ENCODE measurements at regions not wholly inside any gene's neighbourhood (a gene's known extent, or its start where the extent isn't known, plus 50 kb on each side); places are given as distances from the start of the nearest gene placed in this dataset.

DNA sequence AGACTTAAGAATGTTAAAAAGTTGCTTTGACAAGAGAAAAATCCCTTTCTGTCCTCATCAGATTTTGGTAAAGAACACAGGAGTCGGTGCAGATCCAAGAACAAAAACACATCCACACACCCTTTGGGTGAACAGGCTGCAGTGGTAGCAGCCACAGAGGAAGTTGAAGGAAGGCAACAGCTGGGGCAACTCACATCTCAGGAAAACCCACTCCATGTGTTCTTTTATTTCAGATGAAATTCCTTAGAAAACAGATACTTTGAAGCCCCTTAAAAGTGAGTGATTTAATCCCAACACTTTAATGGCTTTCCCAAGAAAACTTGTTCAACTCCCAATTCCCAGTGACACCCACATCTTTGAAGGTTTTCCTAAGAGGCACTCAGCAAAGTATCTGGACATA lies 271.3 kb downstream of the ICOS start:
- Histone ChIP-seq H4K20me1 (ENCODE audit: insufficient read depth, low read depth, low read length) (no peaks in the 10 kb centered on the region), H3K9me3 (ENCODE audit: low read length) (no peaks in the 10 kb centered on the region), H3K27ac (ENCODE audit: low read length) (no peak overlapping the region), H3K79me2 (ENCODE audit: low read length) (no peaks in the 10 kb centered on the region), H3K9ac (ENCODE audit: low read length) (no peak overlapping the region), H3K4me2 (ENCODE audit: low read depth, low read length, poor library complexity, severe bottlenecking) (no peak overlapping the region), H3K9me2 (replicated peaks; ENCODE audit: insufficient read depth, low read length) (no peaks in the 10 kb centered on the region), H3K4me3 (ENCODE audit: low read length) (no peak overlapping the region), H3K27me3 (ENCODE audit: low read length) (no peaks in the 10 kb centered on the region), H3K36me3 (ENCODE audit: insufficient read depth, low read length) (no peaks in the 10 kb centered on the region), H2AFZ (ENCODE audit: low read length) (no peak overlapping the region), H3K4me1 (ENCODE audit: low read length) (no peaks in the 10 kb centered on the region)
- DNase-seq, result no peak

DNA sequence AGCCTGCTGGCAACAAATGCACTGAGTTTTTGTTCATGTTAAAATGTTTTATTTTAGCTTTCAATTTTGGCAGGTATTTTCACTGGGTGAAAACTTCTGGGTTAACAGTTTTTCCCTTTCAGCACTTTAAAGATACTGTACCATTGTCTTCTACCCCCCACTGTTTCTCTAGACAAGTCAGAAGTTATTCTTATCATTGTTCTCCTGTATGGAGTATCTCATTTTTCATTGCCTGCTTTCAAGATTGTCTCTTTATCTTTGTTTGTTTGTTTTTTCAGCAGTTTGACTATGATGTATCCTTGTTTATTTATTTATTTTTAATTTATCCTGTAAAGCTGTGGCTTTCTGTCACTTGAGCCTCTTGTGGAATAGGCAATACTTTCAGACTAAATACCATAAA lies 277.0 kb downstream of the ICOS start:
- H3K9ac ChIP-seq (ENCODE audit: low read length), result no peak overlapping the region
- no peak overlapping the region for H3K4me3 ChIP-seq (ENCODE audit: low read length)
- no peaks in the 10 kb centered on the region for H3K36me3 ChIP-seq (ENCODE audit: insufficient read depth, low read length)
- H4K20me1 ChIP-seq (ENCODE audit: insufficient read depth, low read depth, low read length), result no peaks in the 10 kb centered on the region
- H3K9me3 ChIP-seq (ENCODE audit: low read length), result no peaks in the 10 kb centered on the region
- H3K9me2 ChIP-seq (replicated peaks; ENCODE audit: insufficient read depth, low read length), result no peaks in the 10 kb centered on the region
- H3K27me3 ChIP-seq (ENCODE audit: low read length), result no peaks in the 10 kb centered on the region
- H3K79me2 ChIP-seq (ENCODE audit: low read length), result no peaks in the 10 kb centered on the region
- H3K4me1 ChIP-seq (ENCODE audit: low read length), result no peaks in the 10 kb centered on the region
- no peak overlapping the region for H3K4me2 ChIP-seq (ENCODE audit: low read depth, low read length, poor library complexity, severe bottlenecking)
- no peak overlapping the region for H2AFZ ChIP-seq (ENCODE audit: low read length)
- no peak overlapping the region for H3K27ac ChIP-seq (ENCODE audit: low read length)
- no peak for DNase-seq

DNA sequence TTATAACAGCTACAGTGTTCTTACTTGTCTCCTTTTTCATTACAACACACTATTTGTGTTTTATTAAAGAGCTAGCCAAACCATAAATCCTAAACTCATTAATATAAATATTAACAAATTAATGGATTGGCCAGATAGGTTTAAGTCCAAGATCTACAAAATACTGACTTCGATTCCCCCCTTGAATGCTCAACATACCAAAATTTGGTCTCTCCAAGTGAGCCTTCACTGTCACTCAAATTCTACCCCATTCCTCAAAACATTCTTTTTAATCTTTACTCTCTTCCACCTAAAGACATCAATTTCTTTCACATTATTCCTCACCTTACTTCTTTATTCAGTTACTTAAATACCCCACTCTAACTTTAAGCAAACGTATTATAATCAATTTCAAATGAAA lies 281.5 kb downstream of the ICOS start:
- Histone ChIP-seq H3K9me2 (replicated peaks; ENCODE audit: insufficient read depth, low read length) (no peaks in the 10 kb centered on the region), H3K4me2 (ENCODE audit: low read depth, low read length, poor library complexity, severe bottlenecking) (no peak overlapping the region), H2AFZ (ENCODE audit: low read length) (no peak overlapping the region), H3K79me2 (ENCODE audit: low read length) (no peaks in the 10 kb centered on the region), H3K9ac (ENCODE audit: low read length) (no peak overlapping the region), H3K4me3 (ENCODE audit: low read length) (no peak overlapping the region), H3K9me3 (ENCODE audit: low read length) (no peaks in the 10 kb centered on the region), H3K27me3 (ENCODE audit: low read length) (no peaks in the 10 kb centered on the region), H3K4me1 (ENCODE audit: low read length) (no peaks in the 10 kb centered on the region), H4K20me1 (ENCODE audit: insufficient read depth, low read depth, low read length) (no peaks in the 10 kb centered on the region), H3K27ac (ENCODE audit: low read length) (no peak overlapping the region), H3K36me3 (ENCODE audit: insufficient read depth, low read length) (no peaks in the 10 kb centered on the region)
- DNase-seq, result no peak

DNA sequence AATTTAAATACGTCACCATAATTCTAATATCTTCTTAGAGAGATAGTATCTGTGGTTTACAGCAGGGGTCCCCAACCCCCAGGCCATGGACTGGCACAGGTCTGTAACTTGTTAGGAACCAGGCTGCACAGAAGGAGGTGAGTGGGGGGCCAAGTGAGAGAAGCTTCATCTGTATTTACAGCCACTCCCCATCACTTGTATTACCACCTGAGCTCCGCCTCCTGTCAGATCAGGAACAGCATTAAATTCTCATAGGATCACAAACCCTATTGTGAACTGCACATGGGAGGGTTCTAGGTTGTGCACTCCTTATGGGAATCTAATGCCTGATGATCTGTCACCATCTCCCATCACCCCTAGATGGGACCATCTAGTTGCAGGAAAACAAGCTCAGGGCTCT lies 282.6 kb downstream of the ICOS start:
- Histone ChIP-seq H3K36me3 (ENCODE audit: insufficient read depth, low read length) (no peaks in the 10 kb centered on the region), H3K9me2 (replicated peaks; ENCODE audit: insufficient read depth, low read length) (no peaks in the 10 kb centered on the region), H3K9ac (ENCODE audit: low read length) (no peak overlapping the region), H2AFZ (ENCODE audit: low read length) (no peak overlapping the region), H3K4me2 (ENCODE audit: low read depth, low read length, poor library complexity, severe bottlenecking) (no peak overlapping the region), H3K27ac (ENCODE audit: low read length) (no peak overlapping the region), H3K9me3 (ENCODE audit: low read length) (no peaks in the 10 kb centered on the region), H4K20me1 (ENCODE audit: insufficient read depth, low read depth, low read length) (no peaks in the 10 kb centered on the region), H3K27me3 (ENCODE audit: low read length) (no peaks in the 10 kb centered on the region), H3K79me2 (ENCODE audit: low read length) (no peaks in the 10 kb centered on the region), H3K4me1 (ENCODE audit: low read length) (no peaks in the 10 kb centered on the region), H3K4me3 (ENCODE audit: low read length) (no peak overlapping the region)
- no peak for DNase-seq

DNA sequence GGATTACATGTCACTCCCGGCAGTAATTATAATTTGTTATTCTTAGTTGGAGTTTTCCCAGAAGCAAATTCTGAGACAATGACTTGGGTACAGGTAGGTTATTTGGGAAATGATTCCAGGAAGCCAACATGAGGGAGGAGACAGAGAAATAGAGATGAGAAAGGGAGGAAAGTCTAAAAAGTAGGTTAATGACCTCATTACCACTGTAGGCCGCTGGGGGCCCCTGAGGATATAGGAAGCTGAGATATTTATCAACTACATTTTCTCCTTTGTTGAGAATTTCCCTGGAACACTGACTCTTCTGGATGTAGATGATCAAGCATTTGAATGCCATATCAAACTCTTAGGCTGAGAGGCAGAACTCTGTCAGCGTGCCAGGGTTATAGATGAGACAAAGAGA lies 284.3 kb downstream of the ICOS start:
- Histone ChIP-seq H2AFZ (ENCODE audit: low read length) (no peak overlapping the region), H3K9ac (ENCODE audit: low read length) (no peak overlapping the region), H3K27ac (ENCODE audit: low read length) (no peak overlapping the region), H3K36me3 (ENCODE audit: insufficient read depth, low read length) (no peaks in the 10 kb centered on the region), H3K4me3 (ENCODE audit: low read length) (no peak overlapping the region), H3K4me2 (ENCODE audit: low read depth, low read length, poor library complexity, severe bottlenecking) (no peak overlapping the region), H3K79me2 (ENCODE audit: low read length) (no peaks in the 10 kb centered on the region), H3K4me1 (ENCODE audit: low read length) (no peaks in the 10 kb centered on the region), H3K9me2 (replicated peaks; ENCODE audit: insufficient read depth, low read length) (no peaks in the 10 kb centered on the region), H3K9me3 (ENCODE audit: low read length) (no peaks in the 10 kb centered on the region), H4K20me1 (ENCODE audit: insufficient read depth, low read depth, low read length) (no peaks in the 10 kb centered on the region), H3K27me3 (ENCODE audit: low read length) (no peaks in the 10 kb centered on the region)
- no peak for DNase-seq

DNA sequence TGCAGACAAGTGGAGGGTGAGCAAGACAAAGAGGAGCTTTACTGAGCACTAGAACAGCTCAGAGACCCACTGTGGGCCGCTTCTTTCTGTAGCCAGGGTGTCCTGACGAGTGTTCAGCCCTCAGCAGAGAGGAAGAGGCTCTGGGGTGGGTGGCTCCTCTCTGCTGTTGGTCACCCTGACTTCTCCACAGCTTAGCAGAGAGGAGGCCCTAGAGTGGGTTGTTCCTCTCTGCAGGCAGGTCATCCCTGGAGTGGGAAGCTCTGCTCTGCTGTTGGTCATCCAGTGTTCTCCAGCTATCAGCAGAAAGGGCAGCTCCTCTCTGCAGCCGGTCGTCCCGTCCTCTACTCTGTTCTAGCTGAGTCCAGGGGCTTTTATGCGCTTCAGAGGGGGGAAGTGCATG lies 286.5 kb downstream of the ICOS start:
- Histone ChIP-seq H3K4me3 (ENCODE audit: low read length) (no peak overlapping the region), H3K27me3 (ENCODE audit: low read length) (no peaks in the 10 kb centered on the region)

DNA sequence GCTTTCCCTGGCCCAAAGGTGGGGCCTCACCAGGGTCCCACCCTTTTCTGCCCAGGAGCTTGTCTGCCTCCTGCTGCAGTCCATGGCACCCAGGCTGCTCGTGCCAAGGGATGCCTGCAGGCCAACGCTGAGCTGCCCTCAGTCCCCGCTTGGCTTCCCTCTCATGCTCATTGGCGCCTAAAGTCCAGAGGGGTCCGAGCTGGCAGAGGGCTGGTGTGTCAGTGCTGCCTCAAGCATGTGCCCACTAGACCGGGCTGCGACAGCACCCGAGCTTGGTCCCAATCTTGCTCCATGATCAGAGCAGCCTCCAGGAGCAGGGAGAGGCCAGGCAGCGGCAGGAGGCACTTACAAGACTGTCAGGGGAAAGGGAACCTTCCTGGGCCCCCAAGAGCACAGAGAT lies 287.0 kb downstream of the ICOS start:
- H3K27me3 ChIP-seq (ENCODE audit: low read length), result no peaks in the 10 kb centered on the region
- no peaks in the 10 kb centered on the region for H3K36me3 ChIP-seq (ENCODE audit: insufficient read depth, low read length)
- DNase-seq, result no peak
- no peak overlapping the region for H3K9ac ChIP-seq (ENCODE audit: low read length)
- no peak overlapping the region for H3K4me2 ChIP-seq (ENCODE audit: low read depth, low read length, poor library complexity, severe bottlenecking)
- no peaks in the 10 kb centered on the region for H3K79me2 ChIP-seq (ENCODE audit: low read length)
- no peak overlapping the region for H3K4me3 ChIP-seq (ENCODE audit: low read length)
- H4K20me1 ChIP-seq (ENCODE audit: insufficient read depth, low read depth, low read length), result no peaks in the 10 kb centered on the region
- no peaks in the 10 kb centered on the region for H3K4me1 ChIP-seq (ENCODE audit: low read length)
- no peaks in the 10 kb centered on the region for H3K9me3 ChIP-seq (ENCODE audit: low read length)
- H3K27ac ChIP-seq (ENCODE audit: low read length), result no peak overlapping the region
- no peaks in the 10 kb centered on the region for H3K9me2 ChIP-seq (replicated peaks; ENCODE audit: insufficient read depth, low read length)
- H2AFZ ChIP-seq (ENCODE audit: low read length), result no peak overlapping the region

More for the DNA sequence above, 286.5 kb downstream of the ICOS start:
- Histone ChIP-seq H3K36me3 (ENCODE audit: insufficient read depth, low read length) (no peaks in the 10 kb centered on the region), H3K27ac (ENCODE audit: low read length) (no peak overlapping the region), H3K9me3 (ENCODE audit: low read length) (no peaks in the 10 kb centered on the region), H3K4me2 (ENCODE audit: low read depth, low read length, poor library complexity, severe bottlenecking) (no peak overlapping the region), H3K9ac (ENCODE audit: low read length) (no peak overlapping the region), H3K4me1 (ENCODE audit: low read length) (no peaks in the 10 kb centered on the region), H3K79me2 (ENCODE audit: low read length) (no peaks in the 10 kb centered on the region), H3K9me2 (replicated peaks; ENCODE audit: insufficient read depth, low read length) (no peaks in the 10 kb centered on the region), H4K20me1 (ENCODE audit: insufficient read depth, low read depth, low read length) (no peaks in the 10 kb centered on the region), H2AFZ (ENCODE audit: low read length) (no peak overlapping the region)
- no peak for DNase-seq

DNA sequence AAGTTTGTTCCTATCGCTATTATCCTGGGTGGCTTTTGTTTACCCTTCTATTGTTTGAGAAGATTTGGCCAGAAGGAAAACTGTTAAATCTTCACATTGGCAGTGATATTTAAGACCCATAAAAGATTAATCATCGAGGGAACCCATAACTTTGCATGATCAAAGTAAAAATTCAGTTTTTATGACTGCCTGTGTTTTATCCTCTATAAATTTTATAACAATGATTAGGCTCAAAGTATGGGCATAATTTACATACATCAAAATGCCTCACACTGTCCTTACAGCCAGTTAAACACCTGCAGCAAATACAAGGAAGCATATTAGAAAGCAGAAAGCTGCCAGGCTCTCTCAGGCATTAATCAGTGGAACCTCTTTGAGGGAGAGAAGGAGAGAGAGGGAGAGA lies 289.1 kb downstream of the ICOS start:
- H3K9me3 ChIP-seq (ENCODE audit: low read length), result no peaks in the 10 kb centered on the region
- no peaks in the 10 kb centered on the region for H3K9me2 ChIP-seq (replicated peaks; ENCODE audit: insufficient read depth, low read length)
- no peak overlapping the region for H3K4me2 ChIP-seq (ENCODE audit: low read depth, low read length, poor library complexity, severe bottlenecking)
- DNase-seq, result no peak
- no peak overlapping the region for H3K4me3 ChIP-seq (ENCODE audit: low read length)
- H4K20me1 ChIP-seq (ENCODE audit: insufficient read depth, low read depth, low read length), result no peaks in the 10 kb centered on the region
- H3K27me3 ChIP-seq (ENCODE audit: low read length), result no peaks in the 10 kb centered on the region
- H3K9ac ChIP-seq (ENCODE audit: low read length), result no peak overlapping the region
- no peaks in the 10 kb centered on the region for H3K36me3 ChIP-seq (ENCODE audit: insufficient read depth, low read length)
- H3K27ac ChIP-seq (ENCODE audit: low read length), result no peak overlapping the region
- H2AFZ ChIP-seq (ENCODE audit: low read length), result no peak overlapping the region
- H3K79me2 ChIP-seq (ENCODE audit: low read length), result no peaks in the 10 kb centered on the region
- no peaks in the 10 kb centered on the region for H3K4me1 ChIP-seq (ENCODE audit: low read length)

DNA sequence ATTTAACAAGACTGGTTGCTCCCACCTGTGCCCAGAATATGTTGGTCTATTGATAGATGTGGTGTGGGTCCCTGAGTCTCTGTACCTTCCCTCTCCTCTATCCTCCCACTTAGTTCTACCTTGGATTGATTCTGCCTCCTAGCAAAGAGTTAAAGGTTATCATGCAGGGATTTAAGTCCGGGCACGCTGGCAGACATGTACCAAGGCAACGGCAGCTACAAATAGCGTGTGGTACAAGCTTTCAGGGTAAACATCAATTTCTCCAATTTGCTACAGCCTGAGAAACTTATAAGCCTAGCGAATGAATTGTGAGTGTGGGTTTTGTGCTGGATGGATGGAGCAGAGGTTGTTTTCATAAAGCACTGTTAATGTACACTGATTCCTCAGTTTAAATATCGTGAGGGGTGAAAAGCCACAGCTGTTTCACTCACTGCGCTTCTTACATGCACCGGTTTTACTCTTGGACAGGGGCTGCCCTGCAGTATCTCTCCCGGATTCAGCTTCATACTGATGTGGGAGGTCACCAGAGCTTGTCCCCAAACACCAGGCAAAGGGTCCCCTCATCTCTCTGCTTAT lies 289.8 kb downstream of the ICOS start:
- H3K79me2 ChIP-seq (ENCODE audit: low read length), result no peaks in the 10 kb centered on the region
- no peaks in the 10 kb centered on the region for H3K36me3 ChIP-seq (ENCODE audit: insufficient read depth, low read length)
- no peak overlapping the region for H3K4me3 ChIP-seq (ENCODE audit: low read length)
- DNase-seq, result no peak
- H3K9me2 ChIP-seq (replicated peaks; ENCODE audit: insufficient read depth, low read length), result no peaks in the 10 kb centered on the region
- no peak overlapping the region for H3K4me2 ChIP-seq (ENCODE audit: low read depth, low read length, poor library complexity, severe bottlenecking)
- H3K9ac ChIP-seq (ENCODE audit: low read length), result no peak overlapping the region
- H3K27me3 ChIP-seq (ENCODE audit: low read length), result no peaks in the 10 kb centered on the region
- H4K20me1 ChIP-seq (ENCODE audit: insufficient read depth, low read depth, low read length), result no peaks in the 10 kb centered on the region
- H3K4me1 ChIP-seq (ENCODE audit: low read length), result no peaks in the 10 kb centered on the region
- H3K9me3 ChIP-seq (ENCODE audit: low read length), result no peaks in the 10 kb centered on the region
- no peak overlapping the region for H2AFZ ChIP-seq (ENCODE audit: low read length)
- H3K27ac ChIP-seq (ENCODE audit: low read length), result no peak overlapping the region
